Colonic mucosa (tissue), 4 donors: ENCODE measurements at regions not wholly inside any gene's neighbourhood (a gene's known extent, or its start where the extent isn't known, plus 50 kb on each side); places are given as distances from the start of the nearest gene placed in this dataset.

Source experiments
- DNase-seq: peaks from one replicate; pipeline ENCODE4 v3.0.0-alpha.2; 2020
- H3K27ac ChIP-seq: fragments of 200-600 bp; one replicate; pipeline ENCODE4 v1.8.0; 2021
- H3K27me3 ChIP-seq: fragments of 200-600 bp; one replicate; pipeline ENCODE4 v1.8.0; 2021
- H3K36me3 ChIP-seq: fragments of 200-600 bp; one replicate; pipeline ENCODE4 v1.8.0; 2021
- H3K4me1 ChIP-seq: fragments of 200-600 bp; one replicate; pipeline ENCODE4 v1.8.0; 2021; ENCODE audit warnings: mild to moderate bottlenecking
- H3K4me3 ChIP-seq: fragments of 200-600 bp; one replicate; pipeline ENCODE4 v1.8.0; 2021
- H3K9ac ChIP-seq, 2 donors: one replicate each; pipeline ENCODE4 v1.7.0; 2013; ENCODE audit warnings: control low read depth in 2 of 2, low read depth in 2 of 2, low read length in 2 of 2
- H3K9me3 ChIP-seq: fragments of 200-600 bp; one replicate; pipeline ENCODE4 v1.8.0; 2021
- CTCF ChIP-seq: fragments of 200-600 bp; IDR thresholded peaks from one replicate; pipeline ENCODE4 v1.8.0; 2022; ENCODE audit warnings: antibody characterized with exemption, mild to moderate bottlenecking
- intact Hi-C: fragments of 100-400 bp; cut with DNase I; formaldehyde crosslinking; loops from one replicate; pipeline ENCODE4 v1.14.1; 2022
- donor health status: healthy.
- donor health status: DM: no; HTN: no; CAD: no.
- donor health status: DM: no; HTN: no; CAD: no.

GRCh38 chr11:10936626-10937384, 79.0 kb upstream of the ZBED5 start:
- Histone ChIP-seq H3K4me3 (no peak overlapping the region), H3K27ac (no peak overlapping the region), H3K36me3 (no peaks in the 10 kb centered on the region), H3K9me3 (no peaks in the 10 kb centered on the region), H3K9ac (no peak overlapping the region), H3K4me1 (no peaks in the 10 kb centered on the region), H3K27me3 (no peaks in the 10 kb centered on the region)
- no peak for DNase-seq
- TF ChIP-seq CTCF = no peak
- intact Hi-C loops = loop anchor here (10.0 kb wide), 1 partner anchor 838 kb away; no protein-coding TSS in a partner anchor

- Histone ChIP-seq H3K27ac (peak overlapping the region; percentile 82), H3K9me3 (no peaks in the 10 kb centered on the region), H3K9ac (peak overlapping the region in 1 of 2 donors; percentile 73), H3K36me3 (no peaks in the 10 kb centered on the region), H3K4me1 (no peaks in the 10 kb centered on the region), H3K27me3 (peaks cover 3% of the 10 kb centered on the region), H3K4me3 (no peak overlapping the region)
- intact Hi-C loops = loop anchor here (10.0 kb wide), 1 partner anchor 840 kb away; no protein-coding TSS in a partner anchor
- no peak for TF ChIP-seq CTCF
- DNase-seq = peak; percentile 38
These were observed 77.2 kb upstream of the ZBED5 start for GRCh38 chr11:10935015-10935559.

GRCh38 chr11:10934293-10934860, 76.5 kb upstream of the ZBED5 start:
- peaks cover 3% of the 10 kb centered on the region for H3K27me3 ChIP-seq
- H3K4me1 ChIP-seq = no peaks in the 10 kb centered on the region
- TF ChIP-seq CTCF = no peak
- intact Hi-C loops = loop anchor here (5.0 to 10.0 kb wide), 2 partner anchors 77 to 840 kb away; partner anchors contain the start of gene ZBED5
- no peaks in the 10 kb centered on the region for H3K36me3 ChIP-seq
- H3K9ac ChIP-seq = peak overlapping the region; percentile 61 to 73
- peak overlapping the region; percentile 21 for H3K4me3 ChIP-seq
- H3K27ac ChIP-seq = peak overlapping the region; percentile 82
- no peaks in the 10 kb centered on the region for H3K9me3 ChIP-seq
- peak; percentile 75 for DNase-seq

GRCh38 chr11:10933455-10934292, 75.8 kb upstream of the ZBED5 start:
- peak; percentile 94 for DNase-seq
- Histone ChIP-seq H3K9ac (peak overlapping the region; percentile 61 to 73), H3K27me3 (peaks cover 3% of the 10 kb centered on the region), H3K36me3 (no peaks in the 10 kb centered on the region), H3K9me3 (no peaks in the 10 kb centered on the region), H3K4me1 (no peaks in the 10 kb centered on the region), H3K27ac (peak overlapping the region; percentile 82), H3K4me3 (peak overlapping the region; percentile 21)
- TF ChIP-seq CTCF = peak; percentile 97
- intact Hi-C loops = loop anchor here (2.0 to 10.0 kb wide), 3 partner anchors 76 to 841 kb away; partner anchors contain the start of gene ZBED5

GRCh38 chr11:10932976-10933375, 75.1 kb upstream of the ZBED5 start:
- H3K27me3 ChIP-seq = peaks cover 3% of the 10 kb centered on the region
- DNase-seq = no peak
- no peak overlapping the region for H3K9ac ChIP-seq
- no peaks in the 10 kb centered on the region for H3K9me3 ChIP-seq
- no peak overlapping the region for H3K4me3 ChIP-seq
- TF ChIP-seq CTCF = no peak
- H3K27ac ChIP-seq = no peak overlapping the region
- no peaks in the 10 kb centered on the region for H3K36me3 ChIP-seq
- H3K4me1 ChIP-seq = no peaks in the 10 kb centered on the region
- intact Hi-C loops = loop anchor here (2.0 to 10.0 kb wide), 3 partner anchors 76 to 842 kb away; partner anchors contain the start of gene ZBED5
